CD4-positive, alpha-beta T cell treated with Interleukin-17A for 1 hour (primary cell): ENCODE measurements at regions not wholly inside any gene's neighbourhood (a gene's known extent, or its start where the extent isn't known, plus 50 kb on each side); places are given as distances from the start of the nearest gene placed in this dataset.
"Not testable (repeated sequence)": the region's sequence is repeated elsewhere in the genome, so short reads cannot be mapped to it uniquely, and the experiment has no call there.

Source experiments
- DNase-seq: peaks from one replicate; pipeline ENCODE4 v3.0.0-alpha.2; 2020

- peak; percentile 4 for DNase-seq
Observed at GRCh38 chr7:102721-103120, 89.7 kb upstream of the FAM20C start.

DNA sequence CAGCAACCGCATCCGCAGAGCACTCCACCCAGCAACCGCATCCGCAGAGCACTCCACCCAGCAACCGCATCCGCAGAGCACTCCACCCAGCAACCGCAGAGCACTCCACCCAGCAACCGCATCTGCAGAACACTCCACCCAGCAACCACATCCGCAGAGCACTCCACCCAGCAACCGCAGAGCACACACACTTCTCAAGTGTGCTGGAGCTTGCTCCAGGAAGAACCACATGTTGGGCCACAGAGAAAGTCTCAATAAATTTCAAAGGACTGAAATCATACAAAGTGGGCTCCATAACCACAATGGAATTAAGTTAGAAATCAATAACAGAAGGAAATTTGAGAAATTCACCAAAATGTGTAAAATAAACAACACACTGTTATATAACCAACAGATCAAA, 88.4 kb upstream of the FAM20C start:
- DNase-seq, result not testable (repeated sequence)

DNA sequence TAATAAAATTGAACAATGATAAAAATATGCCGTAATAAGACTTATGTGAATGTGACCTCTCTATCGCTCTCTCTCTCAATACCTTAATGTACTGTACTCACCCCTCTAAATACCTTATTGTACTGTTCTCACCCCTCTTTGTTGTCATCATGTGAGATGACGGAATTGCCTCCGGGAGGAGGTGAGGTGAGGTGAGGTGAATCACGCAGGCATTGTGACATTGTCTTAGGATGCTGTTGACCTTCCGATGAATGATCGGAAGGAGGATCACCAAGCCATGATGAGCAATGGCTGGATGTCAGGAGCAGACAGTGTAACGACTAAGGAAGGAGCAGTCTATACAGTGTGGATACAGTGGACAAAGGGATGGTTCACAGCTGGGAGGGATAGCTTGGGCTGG, 87.4 kb upstream of the FAM20C start:
- DNase-seq, result no peak

- no peak for DNase-seq
Observed at GRCh38 chr7:106356-106755, 86.0 kb upstream of the FAM20C start.

DNA sequence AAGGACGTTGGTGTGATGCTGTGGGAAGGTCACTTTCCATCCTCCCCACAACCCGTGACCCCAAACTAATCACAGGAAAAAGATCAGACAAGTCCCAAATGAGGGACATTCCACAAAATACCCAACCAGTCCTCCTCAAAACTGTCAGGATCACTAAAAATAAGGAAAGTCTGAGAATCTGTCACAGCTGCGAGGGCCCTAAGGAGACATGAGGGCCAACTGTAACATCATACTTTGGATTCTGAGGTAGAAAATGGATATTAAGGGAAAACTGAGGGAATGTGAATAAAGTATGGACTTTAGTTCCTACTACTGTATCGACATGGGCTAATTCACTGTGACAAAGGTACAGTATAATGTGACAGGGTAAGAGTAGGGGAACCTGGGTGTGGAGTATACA, 85.1 kb upstream of the FAM20C start:
- no peak for DNase-seq

- DNase-seq, result no peak
Observed at GRCh38 chr7:107907-108306, 84.5 kb upstream of the FAM20C start.

DNA sequence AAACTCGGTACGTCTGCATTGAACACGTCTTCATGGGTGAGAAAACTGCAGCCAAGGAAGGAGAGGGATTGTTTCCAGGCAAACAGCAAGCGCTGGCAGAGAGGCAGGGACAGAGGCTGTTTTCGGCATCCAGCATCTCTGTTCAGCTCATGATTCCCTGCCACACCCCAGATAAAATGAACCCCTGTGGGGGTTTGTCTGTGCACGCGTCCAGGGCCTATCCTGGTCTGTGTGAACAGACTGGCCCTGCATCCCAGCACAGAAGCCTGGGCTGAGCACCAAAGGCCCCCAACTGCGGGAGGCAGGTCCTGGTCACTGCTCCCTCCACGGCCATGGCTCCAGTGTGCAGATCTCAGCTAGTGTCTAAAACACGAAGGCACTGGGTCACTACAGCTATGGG, 83.3 kb upstream of the FAM20C start:
- no peak for DNase-seq

DNA sequence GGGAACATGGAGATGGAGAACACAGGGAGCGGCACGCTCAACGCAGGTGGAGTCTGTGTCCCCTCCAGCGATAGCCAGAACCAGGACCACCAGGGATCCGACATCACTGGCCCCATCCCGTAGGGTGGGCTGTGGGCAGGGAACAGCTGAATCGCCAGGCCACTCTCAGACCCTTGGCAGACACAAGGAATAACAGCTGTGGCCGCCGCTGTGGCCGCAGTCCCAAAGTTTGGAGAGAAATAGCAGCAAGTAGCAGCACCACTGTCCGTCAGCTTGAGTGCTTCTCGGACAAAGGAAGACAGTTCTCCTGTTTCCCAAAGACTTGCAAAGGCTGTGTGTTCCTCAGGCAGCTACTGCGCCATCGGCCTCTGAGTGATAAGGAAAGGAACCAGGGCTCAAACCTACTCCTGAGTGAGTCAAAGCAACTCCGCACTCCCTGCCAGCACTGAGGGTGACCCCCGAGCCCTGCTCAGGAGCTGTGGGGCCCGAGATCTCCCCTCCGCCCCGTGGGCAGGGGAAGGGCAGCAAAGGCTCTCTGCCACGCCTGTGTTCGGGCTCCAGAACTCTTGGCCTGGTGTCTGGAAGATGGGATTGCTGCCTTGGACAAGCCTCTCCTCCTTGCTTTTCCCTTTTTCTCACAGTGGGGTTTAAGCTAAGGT, 82.3 kb upstream of the FAM20C start:
- DNase-seq, result no peak

DNA sequence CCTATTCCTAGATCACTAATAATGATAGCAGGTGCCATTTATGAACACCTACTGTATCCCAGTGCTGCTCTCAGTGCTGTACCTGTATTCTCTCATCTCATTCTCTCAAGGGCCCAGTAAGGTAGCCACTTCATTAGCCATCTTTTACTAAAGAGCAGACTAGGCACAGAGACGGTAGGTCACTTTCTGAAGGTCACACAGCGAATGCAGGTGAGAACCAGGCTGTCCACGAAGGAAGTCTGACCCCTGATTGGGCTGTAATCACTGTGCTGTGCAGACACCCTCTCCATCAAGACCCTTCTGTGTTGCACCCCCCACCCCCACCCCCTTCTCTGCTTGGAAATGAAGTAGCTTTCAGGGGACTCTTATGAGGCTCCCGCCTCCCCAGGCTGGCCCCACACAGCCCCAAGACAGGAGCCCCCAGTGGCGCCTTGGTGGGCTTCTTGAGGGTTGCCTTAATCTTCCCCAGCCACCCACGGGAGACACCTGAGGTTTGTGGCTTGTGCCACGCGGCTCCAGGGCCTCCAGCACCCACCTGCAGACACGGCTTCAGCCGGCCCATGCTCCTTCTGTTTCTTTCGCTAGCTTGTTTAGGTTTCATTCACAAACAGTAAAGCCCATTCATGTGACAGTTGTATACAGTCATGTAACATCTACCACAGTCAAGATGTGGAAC, 81.7 kb upstream of the FAM20C start:
- no peak for DNase-seq

GRCh38 chr7:111591-111990, 80.8 kb upstream of the FAM20C start:
- DNase-seq, result no peak

DNA sequence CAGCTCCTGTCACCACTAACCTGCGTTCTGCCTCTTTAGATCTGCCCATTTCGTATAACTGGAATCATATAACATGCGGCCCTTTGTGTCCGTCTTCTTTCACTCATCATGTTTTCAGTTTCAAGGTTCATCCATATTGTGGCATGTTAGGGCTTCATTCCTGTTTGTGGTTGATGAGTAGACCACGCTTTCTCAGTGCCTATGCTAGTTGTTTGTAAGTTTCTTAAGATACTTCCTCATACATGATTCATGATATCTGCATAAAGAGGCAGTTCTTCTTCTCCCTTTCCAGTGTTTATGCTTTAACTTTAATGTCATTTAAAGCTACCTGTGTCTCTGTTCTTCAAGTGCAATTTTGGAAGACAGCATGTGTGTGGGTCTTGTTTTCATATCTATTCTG, 79.5 kb upstream of the FAM20C start:
- no peak for DNase-seq

GRCh38 chr7:115274-115911, 77.0 kb upstream of the FAM20C start:
- DNase-seq, result no peak

DNA sequence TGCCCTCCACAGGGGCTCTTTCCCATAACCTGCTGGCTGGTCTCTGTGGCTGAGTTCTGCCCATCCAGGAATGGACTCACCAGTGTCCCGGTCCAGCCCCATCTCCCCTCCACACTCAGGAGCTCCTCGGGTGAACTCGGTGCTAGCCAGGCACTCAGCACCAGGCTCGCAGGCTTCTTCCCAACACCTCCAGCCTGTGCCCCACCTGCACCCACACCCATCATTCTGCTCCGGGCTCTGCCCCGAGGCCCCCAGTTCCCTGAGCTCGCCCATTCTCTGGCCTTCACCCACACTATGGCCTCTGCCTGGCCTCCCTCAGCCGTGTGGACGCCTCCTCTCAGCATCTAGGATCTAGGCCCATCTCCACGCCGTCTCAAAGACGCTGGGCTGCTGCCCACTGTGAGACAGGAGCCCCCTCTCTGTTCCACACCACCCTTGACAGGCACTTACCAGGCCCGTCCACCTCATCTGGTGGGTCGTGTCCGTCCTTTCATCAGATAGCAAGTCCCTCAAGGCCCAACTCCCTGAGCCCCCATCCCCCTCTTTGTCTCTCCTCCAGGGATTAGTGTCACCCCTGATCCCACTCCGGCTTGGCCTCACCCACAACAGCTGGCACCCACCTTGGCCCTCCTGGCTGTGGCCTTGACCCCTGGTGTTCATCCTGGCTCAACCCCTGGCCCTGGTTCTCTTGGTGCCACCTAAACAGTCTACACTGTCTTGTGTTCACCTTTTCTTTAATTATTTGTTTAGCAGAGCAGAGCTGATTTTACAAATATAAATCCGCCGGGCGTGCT, 76.0 kb upstream of the FAM20C start:
- no peak for DNase-seq

DNA sequence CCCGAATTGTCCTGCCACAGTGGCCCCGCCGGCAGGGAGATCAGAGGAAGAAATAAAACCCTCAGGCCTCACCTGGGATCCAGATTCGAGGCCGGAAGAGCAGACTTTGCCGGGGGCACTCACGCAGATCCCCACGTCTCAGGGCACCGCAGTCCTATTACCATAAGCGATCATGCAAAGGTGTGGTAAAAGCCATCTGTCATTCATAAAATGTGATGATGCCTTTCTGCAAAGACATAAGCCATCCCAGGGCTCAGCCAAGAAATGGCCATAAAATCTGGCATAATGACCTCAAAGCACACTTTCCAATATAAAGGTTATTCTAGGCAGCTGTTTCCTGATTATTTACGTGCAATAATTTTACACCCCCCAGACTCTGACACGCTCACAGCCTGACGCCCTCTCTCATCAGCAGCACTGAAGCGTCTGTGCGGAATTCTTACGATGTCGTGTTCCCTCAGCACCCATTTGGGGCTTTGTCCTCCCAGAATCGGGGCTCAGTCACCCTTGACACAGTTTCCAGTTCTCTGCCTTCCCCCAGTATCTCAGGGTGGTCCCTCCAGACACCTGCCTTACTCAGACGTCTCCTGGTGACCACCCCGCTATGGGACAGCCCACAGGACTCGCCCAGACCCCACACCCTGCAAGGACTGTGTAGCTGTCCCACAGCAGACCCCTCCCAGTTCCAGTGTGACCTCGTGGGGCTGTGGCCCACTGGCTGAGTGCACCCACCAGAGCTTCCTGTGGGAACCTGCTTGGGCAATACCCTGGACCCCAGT, 74.3 kb upstream of the FAM20C start:
- no peak for DNase-seq

DNA sequence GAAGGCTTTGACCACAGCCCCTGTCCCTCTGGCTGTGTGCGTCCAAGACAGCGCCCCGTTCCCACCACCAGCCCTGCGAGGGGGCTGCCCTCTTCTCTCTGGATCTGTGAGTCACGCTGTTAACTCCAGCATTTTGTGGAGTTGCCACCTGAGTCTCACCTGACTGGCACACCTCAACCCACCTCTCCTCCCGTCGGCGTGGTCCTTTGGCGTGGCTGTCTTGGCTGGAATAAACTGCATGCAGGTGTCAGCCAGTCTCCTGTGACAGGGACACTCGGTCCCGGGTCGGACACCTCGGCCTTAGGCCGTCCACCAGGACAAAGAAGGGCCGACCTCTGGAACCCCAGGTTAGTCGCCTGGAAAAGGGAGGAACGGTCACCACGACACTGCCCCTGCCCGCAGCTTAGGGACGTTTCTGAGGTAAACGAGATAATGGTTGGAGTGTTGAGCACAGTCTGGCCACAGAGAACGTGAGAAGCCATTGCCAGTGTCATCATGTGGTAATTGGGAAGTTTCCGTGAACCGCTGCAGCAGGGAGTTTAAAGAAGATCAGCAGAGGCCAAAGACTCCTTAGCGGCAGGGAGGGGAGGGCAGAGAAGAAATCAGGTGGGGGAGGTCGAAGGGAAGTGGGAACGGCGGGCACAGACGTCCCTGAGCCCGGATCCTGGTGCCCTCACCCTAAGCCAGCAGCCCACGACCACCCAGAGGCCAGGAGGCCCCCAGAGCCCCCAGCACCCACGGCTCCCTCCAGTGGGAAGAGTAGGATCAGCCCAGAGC, 73.6 kb upstream of the FAM20C start:
- DNase-seq, result no peak

- no peak for DNase-seq
Observed at GRCh38 chr7:119392-120163, 72.8 kb upstream of the FAM20C start.

DNA sequence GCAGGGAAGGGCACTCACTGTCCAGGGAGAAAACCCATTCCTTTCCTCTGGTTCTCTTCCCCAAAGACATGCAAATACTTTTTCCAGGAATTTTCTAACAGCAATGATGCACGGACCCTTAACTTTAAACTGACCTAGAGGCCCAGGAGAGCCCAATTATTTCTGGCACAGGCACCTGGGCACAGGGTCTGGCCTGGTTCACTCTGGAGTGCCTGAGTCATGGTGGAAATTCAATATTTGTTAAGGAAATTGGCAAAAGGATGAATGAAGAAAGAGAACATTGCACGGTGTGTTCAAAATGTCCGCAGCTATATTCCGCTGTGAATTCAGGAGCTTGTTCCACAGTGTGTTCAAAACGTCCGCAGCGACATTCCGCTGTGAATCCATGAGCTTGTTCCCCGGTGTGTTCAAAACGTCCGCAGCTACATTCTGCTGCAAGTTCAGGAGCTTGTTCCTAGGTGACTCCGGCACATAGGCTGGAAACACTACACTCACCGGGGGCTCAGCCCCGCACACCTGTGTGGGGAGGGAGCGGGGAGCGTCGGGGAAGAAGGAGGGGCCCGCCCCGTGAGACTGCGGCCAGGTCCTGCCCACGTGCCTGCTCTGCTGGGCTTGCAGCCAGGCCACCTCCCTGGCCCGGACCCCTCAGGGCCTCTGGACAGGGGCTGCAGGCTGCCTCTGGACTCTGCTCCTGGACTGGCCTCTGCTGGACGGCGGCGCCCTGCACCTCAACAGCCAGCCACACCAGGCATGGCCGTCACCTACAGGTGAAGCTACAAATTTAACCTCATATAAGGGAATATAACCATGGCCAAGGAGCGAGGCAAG, 72.0 kb upstream of the FAM20C start:
- DNase-seq, result no peak

GRCh38 chr7:121002-121785, 71.2 kb upstream of the FAM20C start:
- no peak for DNase-seq

DNA sequence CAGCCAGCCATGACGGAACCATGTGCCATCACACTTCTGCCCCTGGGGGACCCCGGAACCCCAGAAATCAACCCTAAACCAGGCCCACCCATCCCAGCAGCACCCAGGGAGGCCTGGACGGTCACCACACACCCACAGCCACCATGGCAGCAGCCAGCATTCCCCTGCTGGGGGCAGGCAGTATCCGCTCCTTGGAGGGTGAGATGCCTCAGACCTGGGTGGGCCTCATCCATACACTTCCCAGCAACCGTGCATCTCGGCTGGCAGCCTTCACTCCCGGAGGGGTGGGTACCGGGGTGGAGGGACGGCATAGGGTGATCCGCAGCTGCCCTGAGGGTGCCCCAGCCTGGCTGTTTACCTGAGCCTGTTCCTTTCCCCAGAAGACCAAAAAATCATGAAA, 69.1 kb upstream of the FAM20C start:
- no peak for DNase-seq
